ENCODE measurements at regions not wholly inside any gene's neighbourhood (a gene's known extent, or its start where the extent isn't known, plus 50 kb on each side); places are given as distances from the start of the nearest gene placed in this dataset.

- H3K4me3 Mint-ChIP-seq: no peak overlapping the region
- no peak for DNase-seq
- no peaks in the 10 kb centered on the region for H3K4me1 Mint-ChIP-seq (ENCODE audit: low read depth)
- no peak overlapping the region for H3K27ac Mint-ChIP-seq
- H3K27me3 Mint-ChIP-seq: no peaks in the 10 kb centered on the region
- peaks cover 67% of the 10 kb centered on the region for H3K36me3 Mint-ChIP-seq (ENCODE audit: low read depth)
- H3K9me3 Mint-ChIP-seq: peaks cover 26% of the 10 kb centered on the region
These were observed 81.0 kb upstream of the SPRY1 start for GRCh38 chr4:123315617-123316016.

- no peaks in the 10 kb centered on the region for H3K4me1 Mint-ChIP-seq (ENCODE audit: low read depth)
- no peaks in the 10 kb centered on the region for H3K27me3 Mint-ChIP-seq
- H3K36me3 Mint-ChIP-seq (ENCODE audit: low read depth): peaks cover 56% of the 10 kb centered on the region
- DNase-seq: no peak
- H3K4me3 Mint-ChIP-seq: no peak overlapping the region
- H3K27ac Mint-ChIP-seq: no peak overlapping the region
- peaks cover 35% of the 10 kb centered on the region for H3K9me3 Mint-ChIP-seq
These were observed 79.4 kb upstream of the SPRY1 start for GRCh38 chr4:123317211-123317610.

GRCh38 chr4:123319639-123320038, 77.0 kb upstream of the SPRY1 start:
- H3K36me3 Mint-ChIP-seq (ENCODE audit: low read depth): peaks cover 33% of the 10 kb centered on the region
- no peak for DNase-seq
- H3K9me3 Mint-ChIP-seq: peaks cover 49% of the 10 kb centered on the region

GRCh38 chr4:123323998-123324397, 72.6 kb upstream of the SPRY1 start:
- H3K4me1 Mint-ChIP-seq (ENCODE audit: low read depth): no peaks in the 10 kb centered on the region

More at GRCh38 chr4:123319639-123320038, 77.0 kb upstream of the SPRY1 start:
- H3K4me3 Mint-ChIP-seq: no peak overlapping the region
- H3K27ac Mint-ChIP-seq: no peak overlapping the region
- no peaks in the 10 kb centered on the region for H3K4me1 Mint-ChIP-seq (ENCODE audit: low read depth)
- no peaks in the 10 kb centered on the region for H3K27me3 Mint-ChIP-seq

GRCh38 chr4:123325241-123325681, 71.3 kb upstream of the SPRY1 start:
- H3K9me3 Mint-ChIP-seq: peaks cover 34% of the 10 kb centered on the region
- H3K27me3 Mint-ChIP-seq: no peaks in the 10 kb centered on the region
- no peak overlapping the region for H3K4me3 Mint-ChIP-seq
- no peaks in the 10 kb centered on the region for H3K4me1 Mint-ChIP-seq (ENCODE audit: low read depth)
- H3K36me3 Mint-ChIP-seq (ENCODE audit: low read depth): no peaks in the 10 kb centered on the region
- no peak for DNase-seq
- H3K27ac Mint-ChIP-seq: no peak overlapping the region

More at GRCh38 chr4:123323998-123324397, 72.6 kb upstream of the SPRY1 start:
- H3K27ac Mint-ChIP-seq: no peak overlapping the region
- no peak overlapping the region for H3K4me3 Mint-ChIP-seq
- no peaks in the 10 kb centered on the region for H3K27me3 Mint-ChIP-seq
- peaks cover 37% of the 10 kb centered on the region for H3K9me3 Mint-ChIP-seq
- DNase-seq: no peak
- no peaks in the 10 kb centered on the region for H3K36me3 Mint-ChIP-seq (ENCODE audit: low read depth)

GRCh38 chr4:123327346-123327745, 69.2 kb upstream of the SPRY1 start:
- DNase-seq: no peak
- Mint-ChIP-seq H3K9me3 (peaks cover 20% of the 10 kb centered on the region), H3K27ac (no peak overlapping the region), H3K36me3 (ENCODE audit: low read depth) (no peaks in the 10 kb centered on the region), H3K4me1 (ENCODE audit: low read depth) (no peaks in the 10 kb centered on the region), H3K4me3 (no peak overlapping the region), H3K27me3 (no peaks in the 10 kb centered on the region)

GRCh38 chr4:123327846-123328429, 68.7 kb upstream of the SPRY1 start:
- no peaks in the 10 kb centered on the region for H3K27me3 Mint-ChIP-seq
- no peaks in the 10 kb centered on the region for H3K36me3 Mint-ChIP-seq (ENCODE audit: low read depth)
- DNase-seq: no peak
- no peak overlapping the region for H3K4me3 Mint-ChIP-seq
- peaks cover 15% of the 10 kb centered on the region for H3K9me3 Mint-ChIP-seq
- no peak overlapping the region for H3K27ac Mint-ChIP-seq
- H3K4me1 Mint-ChIP-seq (ENCODE audit: low read depth): no peaks in the 10 kb centered on the region

GRCh38 chr4:123338715-123339114, 57.9 kb upstream of the SPRY1 start:
- no peak for DNase-seq
- Mint-ChIP-seq H3K4me3 (no peak overlapping the region), H3K9me3 (no peaks in the 10 kb centered on the region), H3K4me1 (ENCODE audit: low read depth) (no peaks in the 10 kb centered on the region), H3K27ac (no peak overlapping the region), H3K27me3 (peaks cover 16% of the 10 kb centered on the region), H3K36me3 (ENCODE audit: low read depth) (no peaks in the 10 kb centered on the region)

GRCh38 chr4:123339507-123340380, 56.9 kb upstream of the SPRY1 start:
- no peaks in the 10 kb centered on the region for H3K4me1 Mint-ChIP-seq (ENCODE audit: low read depth)
- H3K36me3 Mint-ChIP-seq (ENCODE audit: low read depth): no peaks in the 10 kb centered on the region
- DNase-seq: no peak
- no peaks in the 10 kb centered on the region for H3K9me3 Mint-ChIP-seq
- peaks cover 13% of the 10 kb centered on the region for H3K27me3 Mint-ChIP-seq
- H3K27ac Mint-ChIP-seq: no peak overlapping the region
- H3K4me3 Mint-ChIP-seq: no peak overlapping the region

- H3K27ac Mint-ChIP-seq: no peak overlapping the region
- no peaks in the 10 kb centered on the region for H3K9me3 Mint-ChIP-seq
- no peaks in the 10 kb centered on the region for H3K4me1 Mint-ChIP-seq (ENCODE audit: low read depth)
- peaks cover 13% of the 10 kb centered on the region for H3K27me3 Mint-ChIP-seq
- DNase-seq: no peak
- H3K36me3 Mint-ChIP-seq (ENCODE audit: low read depth): no peaks in the 10 kb centered on the region
- H3K4me3 Mint-ChIP-seq: no peak overlapping the region
These were observed 56.3 kb upstream of the SPRY1 start for GRCh38 chr4:123340381-123340701.

GRCh38 chr4:123342498-123342897, 54.1 kb upstream of the SPRY1 start:
- peaks cover 9% of the 10 kb centered on the region for H3K27me3 Mint-ChIP-seq
- no peak for DNase-seq
- no peak overlapping the region for H3K4me3 Mint-ChIP-seq
- no peaks in the 10 kb centered on the region for H3K36me3 Mint-ChIP-seq (ENCODE audit: low read depth)
- no peaks in the 10 kb centered on the region for H3K4me1 Mint-ChIP-seq (ENCODE audit: low read depth)
- H3K9me3 Mint-ChIP-seq: no peaks in the 10 kb centered on the region
- H3K27ac Mint-ChIP-seq: no peak overlapping the region

GRCh38 chr4:123343400-123344041, 53.1 kb upstream of the SPRY1 start:
- Mint-ChIP-seq H3K9me3 (no peaks in the 10 kb centered on the region), H3K27ac (no peak overlapping the region), H3K4me3 (no peak overlapping the region), H3K27me3 (peaks cover 7% of the 10 kb centered on the region), H3K4me1 (ENCODE audit: low read depth) (no peaks in the 10 kb centered on the region), H3K36me3 (ENCODE audit: low read depth) (no peaks in the 10 kb centered on the region)
- DNase-seq: no peak

GRCh38 chr4:123345137-123345934, 51.3 kb upstream of the SPRY1 start:
- no peak for DNase-seq
- Mint-ChIP-seq H3K4me3 (no peak overlapping the region), H3K27ac (no peak overlapping the region), H3K4me1 (ENCODE audit: low read depth) (no peaks in the 10 kb centered on the region), H3K9me3 (no peaks in the 10 kb centered on the region), H3K36me3 (ENCODE audit: low read depth) (no peaks in the 10 kb centered on the region), H3K27me3 (peaks cover 2% of the 10 kb centered on the region)

GRCh38 chr4:123345935-123346300, 50.7 kb upstream of the SPRY1 start:
- no peaks in the 10 kb centered on the region for H3K4me1 Mint-ChIP-seq (ENCODE audit: low read depth)
- no peak overlapping the region for H3K4me3 Mint-ChIP-seq
- no peaks in the 10 kb centered on the region for H3K9me3 Mint-ChIP-seq
- peaks cover 6% of the 10 kb centered on the region for H3K27me3 Mint-ChIP-seq
- H3K36me3 Mint-ChIP-seq (ENCODE audit: low read depth): no peaks in the 10 kb centered on the region
- H3K27ac Mint-ChIP-seq: no peak overlapping the region
- no peak for DNase-seq
